Esophagus mucosa (tissue), 1 donor: ENCODE measurements at regions not wholly inside any gene's neighbourhood (a gene's known extent, or its start where the extent isn't known, plus 50 kb on each side); places are given as distances from the start of the nearest gene placed in this dataset.
"Not testable (repeated sequence)": the region's sequence is repeated elsewhere in the genome, so short reads cannot be mapped to it uniquely, and the experiment has no call there.

Experiments used
- ATAC-seq: fragments of 200-7000 bp; cut with Tn5 transposase; one replicate; pipeline ENCODE4 v1.9.1; 2020
- donor health status: DM: yes; HTN: yes; CAD: no.

DNA sequence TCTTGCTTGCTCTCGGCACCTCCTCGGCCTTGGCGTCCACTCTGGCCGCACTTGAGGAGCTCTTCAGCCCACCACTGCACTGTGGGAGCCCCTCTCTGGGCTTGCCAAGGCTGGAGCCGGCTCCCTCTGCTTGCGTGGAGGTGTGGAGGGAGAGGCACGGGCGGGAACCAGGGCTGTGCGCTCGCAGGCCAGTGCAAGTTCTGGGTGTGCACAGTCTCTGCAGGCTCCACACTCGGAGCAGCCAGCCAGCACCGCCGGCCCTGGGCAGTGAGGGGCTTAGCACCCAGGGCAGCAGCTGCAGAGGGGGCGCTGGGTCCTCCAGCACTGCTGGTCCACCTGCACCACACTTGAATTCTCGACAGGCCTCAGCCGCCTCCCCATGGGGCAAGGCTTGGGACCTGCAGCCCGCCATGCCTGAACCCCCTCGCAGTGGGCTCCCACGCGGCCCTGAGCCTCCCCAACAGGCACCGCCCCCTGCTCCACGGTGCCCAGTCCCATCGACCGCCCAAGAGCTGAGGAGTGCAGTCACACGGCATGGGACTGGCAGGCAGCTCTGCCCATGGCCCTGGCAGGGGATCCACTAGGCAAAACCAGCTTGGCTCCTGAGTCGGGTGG is 411.2 kb upstream of the CHAC2 start:
- ATAC-seq = no peak

GRCh38 chr2:53353135-53354114 is 414.2 kb upstream of the CHAC2 start:
- ATAC-seq = no peak

GRCh38 chr2:53347269-53347668 is 420.3 kb upstream of the CHAC2 start:
- no peak for ATAC-seq

DNA sequence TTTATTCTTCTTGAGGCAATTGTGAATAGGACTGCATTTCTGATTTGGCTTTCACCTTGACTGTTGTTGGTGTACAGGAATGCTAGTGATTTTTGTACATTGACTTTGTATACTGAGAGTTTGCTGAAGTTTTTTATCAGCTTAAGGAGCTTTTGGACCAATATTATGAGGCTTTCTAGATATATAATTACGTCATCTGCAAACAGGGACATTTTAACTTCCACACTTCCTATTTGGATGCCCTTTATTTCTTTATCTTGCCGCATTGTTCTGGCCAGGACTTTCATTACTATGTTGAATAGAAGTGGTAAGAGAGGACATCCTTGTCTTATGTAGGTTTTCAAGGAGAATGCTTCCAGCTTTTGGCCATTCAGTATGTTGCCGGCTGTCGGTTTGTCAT is 425.4 kb upstream of the CHAC2 start:
- no peak for ATAC-seq

- ATAC-seq = no peak
These were observed 433.0 kb upstream of the CHAC2 start for GRCh38 chr2:53334610-53335009.

GRCh38 chr2:53331667-53332066 is 435.9 kb upstream of the CHAC2 start:
- no peak for ATAC-seq

DNA sequence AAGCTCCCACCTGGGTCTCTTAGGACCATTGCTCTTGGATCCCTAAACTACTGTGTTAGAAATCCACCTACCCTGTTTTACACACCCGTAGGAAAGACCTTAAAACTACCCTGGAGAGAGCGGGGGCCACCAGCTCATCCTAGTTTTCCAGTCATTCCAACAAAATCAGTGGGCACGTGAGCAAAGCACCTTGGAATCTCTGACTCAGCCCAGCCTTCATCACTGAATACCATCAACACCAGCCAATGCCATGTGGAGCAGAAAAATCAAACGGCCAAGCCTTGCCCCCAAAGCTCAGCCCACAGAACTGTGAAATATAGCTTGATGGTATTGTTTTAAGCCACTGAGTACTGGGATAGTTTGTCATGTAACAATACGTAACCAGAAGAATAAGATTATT is 449.7 kb upstream of the CHAC2 start:
- no peak for ATAC-seq

- ATAC-seq = no peak
These were observed 452.5 kb upstream of the CHAC2 start for GRCh38 chr2:53315149-53315548.

- ATAC-seq = no peak
These were observed 452.9 kb upstream of the CHAC2 start for GRCh38 chr2:53314718-53315117.

- not testable (repeated sequence) for ATAC-seq
These were observed 454.0 kb upstream of the CHAC2 start for GRCh38 chr2:53313644-53314043.

DNA sequence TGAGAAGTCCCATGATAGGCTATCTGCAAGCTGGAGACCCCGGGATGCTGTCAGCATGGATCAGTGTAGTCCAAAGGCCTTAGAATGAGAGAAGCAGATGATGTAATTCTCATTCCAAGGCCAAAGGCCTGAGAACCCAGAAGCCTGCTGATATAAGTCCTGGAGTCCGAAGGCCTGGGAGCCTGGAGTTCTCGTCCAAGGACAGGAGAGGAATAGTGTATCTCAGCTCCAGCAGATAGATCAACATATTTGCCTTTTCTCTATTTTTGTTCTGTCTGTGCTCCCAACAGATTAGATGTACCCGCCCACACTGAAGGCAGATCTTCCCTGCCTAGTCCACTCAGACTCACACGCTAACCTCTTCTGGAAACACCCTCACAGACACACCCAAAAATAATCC is 454.9 kb upstream of the CHAC2 start:
- ATAC-seq = no peak

- ATAC-seq = no peak
These were observed 455.4 kb upstream of the CHAC2 start for GRCh38 chr2:53312181-53312580.

DNA sequence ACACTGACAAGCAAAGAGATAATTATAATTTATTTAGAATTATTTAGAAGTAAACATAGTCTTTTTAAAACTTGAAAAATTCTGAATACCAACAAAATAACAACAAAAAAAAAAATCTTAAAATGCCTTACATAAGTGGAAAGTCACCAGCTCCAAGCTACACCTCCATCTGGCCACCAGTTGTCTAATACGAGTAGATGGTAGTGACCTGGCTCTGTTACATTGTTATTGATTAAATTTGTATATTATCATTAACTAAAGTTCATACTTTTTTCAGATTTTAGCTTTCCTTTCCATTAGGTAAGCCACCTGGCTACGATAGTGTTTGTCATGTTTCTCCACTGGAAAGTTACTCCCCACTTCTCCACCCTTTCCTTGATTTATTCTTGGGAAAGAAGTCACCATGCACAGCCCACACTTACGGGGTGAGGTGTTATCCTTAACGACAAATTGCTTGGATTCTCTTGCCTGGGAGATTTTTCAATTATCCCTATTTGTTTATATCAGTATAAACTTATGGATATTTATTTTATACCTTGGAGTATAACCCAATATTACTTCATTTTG is 464.5 kb upstream of the CHAC2 start:
- no peak for ATAC-seq

GRCh38 chr2:53302455-53302854 is 465.1 kb upstream of the CHAC2 start:
- ATAC-seq = no peak

DNA sequence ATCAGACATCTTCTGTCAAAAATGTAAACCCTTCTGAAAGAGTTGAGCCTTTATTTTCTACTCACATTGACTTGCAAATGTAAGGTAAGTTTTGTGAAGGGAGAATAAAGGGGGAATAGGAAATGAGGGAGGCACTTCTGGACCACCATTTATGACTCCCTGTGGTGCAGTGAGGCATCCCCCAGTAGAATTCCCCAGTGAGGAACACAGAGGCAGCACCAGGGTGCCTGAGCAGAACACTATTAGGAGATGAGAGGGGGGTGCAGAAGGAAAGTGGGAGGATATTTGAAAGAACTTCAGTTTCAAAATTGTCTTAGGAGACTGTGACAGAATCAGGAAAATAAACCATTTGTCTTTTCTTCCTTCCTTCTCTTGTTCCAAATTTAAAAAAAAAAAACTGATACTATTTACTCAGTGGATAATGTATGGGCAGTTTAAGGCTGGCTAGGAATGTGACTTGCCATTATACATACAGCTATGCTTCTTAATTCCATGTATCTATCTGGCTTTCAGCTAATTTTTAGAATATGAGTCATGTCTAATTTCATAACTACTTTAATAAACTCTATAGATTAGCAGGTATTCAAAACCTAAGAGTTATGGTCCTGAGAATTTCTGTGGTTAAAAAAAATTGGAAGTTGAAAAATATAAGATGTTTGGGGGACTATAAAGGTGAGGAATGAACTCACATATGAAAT is 478.1 kb upstream of the CHAC2 start:
- ATAC-seq = no peak

- no peak for ATAC-seq
These were observed 481.3 kb upstream of the CHAC2 start for GRCh38 chr2:53286345-53286744.

DNA sequence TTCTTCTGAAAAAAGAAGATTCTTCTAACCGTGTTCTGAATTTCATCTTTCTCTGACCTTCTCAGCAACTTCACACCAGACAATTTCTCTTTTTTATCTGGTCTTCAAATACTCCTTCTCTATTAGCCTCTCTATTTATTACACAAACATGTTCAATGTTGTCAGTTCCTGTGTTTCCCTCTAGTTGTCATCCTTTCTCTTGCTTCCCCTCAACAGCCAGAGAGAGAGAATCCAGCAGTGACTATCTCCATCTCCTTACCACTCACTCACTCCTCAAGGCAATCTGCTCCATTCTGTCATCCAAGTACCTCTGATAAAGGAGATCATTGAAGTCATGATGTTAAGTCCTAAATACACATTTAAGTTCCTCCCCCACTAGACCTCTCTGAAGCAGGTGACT is 491.9 kb upstream of the CHAC2 start:
- ATAC-seq = no peak

DNA sequence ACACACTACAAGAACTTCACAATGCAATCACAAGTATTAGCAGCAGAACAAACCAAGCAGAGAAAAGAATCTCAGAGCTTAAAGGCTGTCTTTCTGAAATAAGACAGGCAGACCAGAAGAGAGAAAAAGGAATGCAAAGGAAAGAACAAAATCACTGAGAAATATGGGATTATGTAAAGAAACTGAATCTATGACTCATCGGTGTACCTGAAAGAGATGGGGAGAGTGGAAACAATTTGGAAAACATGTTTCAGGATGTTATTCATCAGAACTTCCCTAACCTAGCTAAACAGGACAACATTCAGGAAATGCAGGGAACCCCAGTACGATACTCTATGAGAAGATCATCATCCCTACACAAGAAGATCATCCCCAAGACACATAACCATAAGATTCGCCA is 499.0 kb upstream of the CHAC2 start:
- no peak for ATAC-seq

DNA sequence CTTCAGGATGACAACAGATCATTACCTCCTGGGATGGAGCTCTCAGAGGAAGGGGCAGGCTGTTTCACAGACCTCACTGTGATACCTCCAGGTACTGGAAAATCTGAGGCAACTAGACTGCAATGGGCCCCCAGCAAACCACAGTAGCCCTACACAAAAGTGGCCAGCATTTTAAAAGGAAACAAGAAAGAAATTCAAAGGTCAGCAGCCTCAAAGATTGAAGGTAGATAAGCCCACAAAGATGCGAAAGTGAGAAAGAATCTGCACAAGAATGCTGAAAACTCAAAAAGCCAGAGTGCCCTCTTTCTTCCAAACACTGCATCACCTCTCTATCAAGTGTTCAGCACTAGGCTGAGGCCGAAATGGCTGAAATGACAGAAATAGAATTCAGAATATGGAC is 499.5 kb upstream of the CHAC2 start:
- ATAC-seq = no peak

DNA sequence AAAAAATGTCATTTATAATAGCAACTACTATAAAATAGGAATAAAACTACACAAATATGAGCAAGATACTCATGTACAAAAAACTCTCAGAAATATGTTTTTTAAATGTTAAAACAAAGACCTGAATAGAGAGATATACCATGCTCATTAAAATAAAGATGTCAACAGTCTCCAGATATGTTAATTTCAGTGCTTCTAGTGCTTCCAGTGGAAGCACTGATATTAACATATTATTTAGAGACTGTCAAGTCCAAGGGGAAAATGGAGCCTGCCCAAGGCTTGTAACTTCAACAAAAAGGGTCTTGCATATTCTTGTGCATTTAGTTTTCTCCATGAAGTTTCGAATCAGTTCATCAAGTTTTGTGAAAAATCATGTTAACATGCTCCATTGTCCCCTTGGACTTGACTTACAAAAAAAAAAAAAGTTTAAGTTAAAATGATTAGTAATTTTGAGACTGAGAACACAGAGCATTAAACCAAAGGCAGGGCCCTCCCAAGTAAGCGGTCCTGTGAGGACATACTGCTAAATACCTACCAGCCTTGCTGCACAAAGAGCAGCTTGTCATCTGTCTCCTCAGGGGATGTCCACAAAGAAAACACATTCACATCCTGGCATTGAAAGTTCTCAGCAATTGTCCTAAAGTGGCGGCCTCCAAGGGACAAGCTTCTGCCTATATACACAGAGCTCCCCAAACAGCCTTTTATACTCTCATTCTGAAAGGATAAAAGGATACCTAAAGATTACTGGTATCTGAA is 501.9 kb upstream of the CHAC2 start:
- no peak for ATAC-seq

DNA sequence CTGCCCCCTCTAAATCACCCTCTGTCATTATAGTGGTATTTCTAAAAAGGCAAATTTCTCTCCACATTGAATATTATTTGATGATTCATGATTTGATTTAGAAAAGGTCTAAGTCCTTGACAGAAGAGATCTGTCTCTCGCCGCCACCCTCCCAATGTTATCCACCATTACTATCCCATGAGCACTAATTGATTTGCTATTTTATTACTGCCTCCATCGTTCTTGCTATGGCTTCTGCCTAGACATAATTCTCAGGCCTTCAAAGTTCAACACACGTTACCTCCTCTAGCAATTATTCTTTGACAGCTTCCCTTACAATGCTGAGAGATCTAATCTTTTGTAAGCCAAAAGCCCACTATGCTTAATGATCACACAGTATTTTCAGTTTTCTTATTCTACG is 507.0 kb upstream of the CHAC2 start:
- ATAC-seq = no peak

DNA sequence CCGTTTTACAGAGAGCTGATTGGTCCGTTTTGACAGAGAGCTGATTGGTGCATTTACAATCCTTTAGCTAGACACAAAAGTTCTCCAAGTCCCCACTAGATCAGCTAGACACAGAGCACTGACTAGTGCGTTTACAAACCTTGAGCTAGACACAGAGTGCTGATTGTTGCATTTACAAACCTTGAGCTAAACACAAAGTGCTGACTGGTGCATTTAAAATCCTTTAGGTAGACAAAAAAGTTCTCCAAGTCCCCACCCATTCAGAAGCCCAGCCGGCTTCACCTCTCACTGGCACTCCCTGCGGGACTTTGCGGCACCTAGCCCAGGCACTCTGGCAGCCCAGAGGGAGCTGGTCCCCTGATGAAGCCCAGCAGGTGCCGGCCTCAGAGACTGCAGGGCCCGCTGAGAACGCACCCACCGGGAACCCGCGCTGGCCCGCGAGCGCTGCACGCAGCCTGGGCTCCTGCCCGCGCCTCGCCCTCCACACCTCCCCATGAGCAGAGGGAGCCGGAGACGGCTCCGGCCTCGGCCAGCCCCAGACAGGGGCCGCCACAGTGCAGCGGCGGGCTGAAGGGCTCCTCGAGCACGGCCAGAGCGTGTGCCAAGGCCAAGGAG is 508.1 kb upstream of the CHAC2 start:
- ATAC-seq = no peak
